DND-41 (cell line): ENCODE measurements at regions not wholly inside any gene's neighbourhood (a gene's known extent, or its start where the extent isn't known, plus 50 kb on each side); places are given as distances from the start of the nearest gene placed in this dataset.

Experiments used
- EZH2 ChIP-seq: IDR thresholded peaks from 3 replicates; pipeline ENCODE4 v1.6.1; 2012; ENCODE audit warnings: borderline replicate concordance, low read depth, mild to moderate bottlenecking, moderate library complexity, low read length, inconsistent platforms; ENCODE audit not compliant: severe bottlenecking
- TF ChIP-seq, protein P1 (sequence below): IDR thresholded peaks from 2 replicates; pipeline ENCODE4 v1.5.1; 2012; ENCODE audit warnings: borderline replicate concordance, low read length, moderate library complexity, mild to moderate bottlenecking; ENCODE audit not compliant: poor library complexity, severe bottlenecking; ENCODE audit errors: extremely low read depth

DNA sequence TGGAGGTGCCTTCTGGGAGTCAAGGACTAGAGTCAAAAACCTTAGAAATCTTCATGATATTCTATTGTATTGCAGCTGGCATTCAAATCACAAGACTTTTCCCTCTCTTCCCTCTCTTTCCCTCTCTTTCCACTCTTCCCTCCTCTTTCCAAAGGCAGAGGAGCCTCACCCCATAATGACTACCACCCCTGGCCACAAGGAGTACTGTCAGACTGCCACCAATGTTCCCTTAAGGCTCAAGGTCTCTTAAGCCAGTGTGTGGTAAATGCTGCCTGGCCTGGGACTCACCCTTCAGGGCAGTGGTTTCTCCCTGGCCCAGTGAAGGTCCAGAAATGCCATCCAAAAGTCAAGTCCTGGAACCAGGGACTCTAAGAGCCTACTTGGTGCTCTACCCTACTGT is 605.9 kb upstream of the PKDCC start:
- TF ChIP-seq, protein P1, sequence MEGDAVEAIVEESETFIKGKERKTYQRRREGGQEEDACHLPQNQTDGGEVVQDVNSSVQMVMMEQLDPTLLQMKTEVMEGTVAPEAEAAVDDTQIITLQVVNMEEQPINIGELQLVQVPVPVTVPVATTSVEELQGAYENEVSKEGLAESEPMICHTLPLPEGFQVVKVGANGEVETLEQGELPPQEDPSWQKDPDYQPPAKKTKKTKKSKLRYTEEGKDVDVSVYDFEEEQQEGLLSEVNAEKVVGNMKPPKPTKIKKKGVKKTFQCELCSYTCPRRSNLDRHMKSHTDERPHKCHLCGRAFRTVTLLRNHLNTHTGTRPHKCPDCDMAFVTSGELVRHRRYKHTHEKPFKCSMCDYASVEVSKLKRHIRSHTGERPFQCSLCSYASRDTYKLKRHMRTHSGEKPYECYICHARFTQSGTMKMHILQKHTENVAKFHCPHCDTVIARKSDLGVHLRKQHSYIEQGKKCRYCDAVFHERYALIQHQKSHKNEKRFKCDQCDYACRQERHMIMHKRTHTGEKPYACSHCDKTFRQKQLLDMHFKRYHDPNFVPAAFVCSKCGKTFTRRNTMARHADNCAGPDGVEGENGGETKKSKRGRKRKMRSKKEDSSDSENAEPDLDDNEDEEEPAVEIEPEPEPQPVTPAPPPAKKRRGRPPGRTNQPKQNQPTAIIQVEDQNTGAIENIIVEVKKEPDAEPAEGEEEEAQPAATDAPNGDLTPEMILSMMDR = no peak
- TF ChIP-seq EZH2 = no peak
